B cell (primary cell): ENCODE measurements at regions not wholly inside any gene's neighbourhood (a gene's known extent, or its start where the extent isn't known, plus 50 kb on each side); places are given as distances from the start of the nearest gene placed in this dataset.
"Not testable (repeated sequence)": the region's sequence is repeated elsewhere in the genome, so short reads cannot be mapped to it uniquely, and the experiment has no call there.

Experiments
- ATAC-seq: fragments of 200-7000 bp; cut with Tn5 transposase; one replicate; pipeline ENCODE4 v1.10.0; 2021; ENCODE audit warnings: low read depth, mild to moderate bottlenecking, moderate number of reproducible peaks, moderate library complexity
- CTCF ChIA-PET: fragments of 350-600 bp; sonication (Branson Sonifier 250); formaldehyde crosslinking; loops from one replicate; lab custom pipeline; 2021; ENCODE audit warnings: antibody characterized with exemption, inconsistent platforms; lab: Charles Lee
- POLR2A ChIA-PET: fragments of 350-600 bp; sonication (Branson Sonifier 250); formaldehyde crosslinking; loops from one replicate; lab custom pipeline; 2021; ENCODE audit warnings: antibody characterized with exemption; lab: Charles Lee
- DNase-seq: peaks from one replicate; pipeline ENCODE4 v3.0.0; 2013
- H2AFZ ChIP-seq: 2 replicates; pipeline ENCODE4 v1.6.1; 2012; ENCODE audit warnings: mild to moderate bottlenecking, low read depth, low read length; ENCODE audit not compliant: insufficient read depth, poor library complexity, severe bottlenecking
- H3K27ac ChIP-seq, 2 donors: 1 replicate in 1 of 2; 2 replicates in 1 of 2; pipeline ENCODE4 v1.5.1; 2012 to 2013; ENCODE audit warnings: low read length in 2 of 2, mild to moderate bottlenecking in 2 of 2, moderate library complexity in 1 of 2
- H3K27me3 ChIP-seq, 4 experiments: fragments of 200-600 bp in 1 of 4; sonication (generic) in 1 of 4; replicated peaks in 1 of 4; 1 replicate in 2 of 4; 2 replicates in 2 of 4; pipeline versions ENCODE4 v1.6.1 to v1.7.0; 2013 to 2016; ENCODE audit warnings: low read length in 3 of 4, mild to moderate bottlenecking in 2 of 4, mixed read lengths in 1 of 4, moderate library complexity in 1 of 4; ENCODE audit not compliant: insufficient read depth in 4 of 4, control insufficient read depth in 3 of 4; ENCODE audit errors: control extremely low read depth in 1 of 4
- H3K36me3 ChIP-seq, 2 experiments: replicated peaks in 1 of 2; 1 replicate in 1 of 2; 2 replicates in 1 of 2; pipeline versions ENCODE4 v1.6.1 to v1.7.1; 2013; ENCODE audit warnings: low read length in 1 of 2; ENCODE audit not compliant: insufficient read depth in 2 of 2, control insufficient read depth in 1 of 2; ENCODE audit errors: control extremely low read depth in 1 of 2, extremely low read depth in 1 of 2
- H3K4me1 ChIP-seq, 2 donors: fragments of 200-600 bp in 1 of 2; sonication (generic) in 1 of 2; 1 replicate in 1 of 2; 2 replicates in 1 of 2; pipeline versions ENCODE4 v1.5.1 to v1.6.1; 2013 to 2017; ENCODE audit warnings: low read length in 2 of 2; ENCODE audit not compliant: control insufficient read depth in 2 of 2, insufficient read depth in 2 of 2
- H3K4me2 ChIP-seq: replicated peaks from 2 replicates; pipeline ENCODE3; 2012; ENCODE audit warnings: mild to moderate bottlenecking, low read depth, low read length; ENCODE audit not compliant: poor library complexity, severe bottlenecking
- H3K4me3 ChIP-seq, 5 experiments: fragments of 200-600 bp in 1 of 5; sonication (generic) in 1 of 5; 1 replicate in 3 of 5; 2 replicates in 2 of 5; pipeline versions ENCODE4 v1.5.1 to v1.7.0; 2011 to 2016; ENCODE audit warnings: low read length in 4 of 5, mild to moderate bottlenecking in 4 of 5, low read depth in 2 of 5, control low read depth in 1 of 5, moderate library complexity in 1 of 5; ENCODE audit not compliant: insufficient read depth in 1 of 5; ENCODE audit errors: control extremely low read depth in 1 of 5, extremely low read depth in 1 of 5
- H3K79me2 ChIP-seq: fragments of 200-600 bp; sonication (generic); one replicate; pipeline ENCODE4 v1.6.0; 2016; ENCODE audit warnings: low read length; ENCODE audit not compliant: control insufficient read depth, insufficient read depth
- H3K9ac ChIP-seq: fragments of 200-600 bp; sonication (generic); 2 replicates; pipeline ENCODE4 v1.6.1; 2017; ENCODE audit warnings: mild to moderate bottlenecking, low read length, moderate library complexity
- H3K9me3 ChIP-seq, 3 donors: one replicate each; pipeline versions ENCODE4 v1.6.1 to v1.7.1; 2013; ENCODE audit warnings: low read length in 2 of 3; ENCODE audit not compliant: control insufficient read depth in 2 of 3, insufficient read depth in 1 of 3; ENCODE audit errors: control extremely low read depth in 1 of 3
- H4K20me1 ChIP-seq: 2 replicates; pipeline ENCODE4 v1.6.0; 2012; ENCODE audit warnings: mild to moderate bottlenecking, low read length; ENCODE audit not compliant: insufficient read depth, control insufficient read depth, poor library complexity, severe bottlenecking
- H3K27ac Mint-ChIP-seq: one replicate; pipeline ENCODE4 v1.8.0; 2021; ENCODE audit warnings: mixed read lengths
- H3K27me3 Mint-ChIP-seq: one replicate; pipeline ENCODE4 v1.8.0; 2021; ENCODE audit warnings: mixed read lengths
- H3K4me1 Mint-ChIP-seq: one replicate; pipeline ENCODE4 v1.8.0; 2021; ENCODE audit warnings: mixed read lengths
- H3K4me3 Mint-ChIP-seq: one replicate; pipeline ENCODE4 v1.8.0; 2021; ENCODE audit warnings: mixed read lengths
- H3K9me3 Mint-ChIP-seq: one replicate; pipeline ENCODE4 v1.8.0; 2022; ENCODE audit warnings: mixed read lengths; ENCODE audit not compliant: insufficient read depth
- EZH2 ChIP-seq: IDR thresholded peaks from 2 replicates; pipeline ENCODE4 v1.6.1; 2012; ENCODE audit warnings: borderline replicate concordance, low read depth, mild to moderate bottlenecking, moderate library complexity, low read length; ENCODE audit not compliant: insufficient read depth, poor library complexity, severe bottlenecking
- WGBS: methylation state at CpG from one replicate; pipeline ENCODE4 v1.1.5; 2013; ENCODE audit warnings: missing lambda C conversion rate; ENCODE audit not compliant: insufficient coverage; 5-methylcytosine and 5-hydroxymethylcytosine counted together
- intact Hi-C: fragments of 100-400 bp; cut with micrococcal nuclease; formaldehyde crosslinking; loops from one replicate; pipeline ENCODE4 v1.10.0; 2022
- TF ChIP-seq, protein P1 (sequence below): fragments of 200-600 bp; IDR thresholded peaks from one replicate; pipeline ENCODE4 v1.8.0; 2022; ENCODE audit warnings: antibody characterized with exemption, mild to moderate bottlenecking

- intact Hi-C loops: no loop called here
- Histone ChIP-seq H3K9ac (no peak overlapping the region), H3K9me3 (peaks cover 0 to 10% (median 0%) of the 10 kb centered on the region in 3 donors), H3K36me3 (no peaks in the 10 kb centered on the region), H3K27me3 (no peaks in the 10 kb centered on the region), H3K4me1 (no peaks in the 10 kb centered on the region), H4K20me1 (no peaks in the 10 kb centered on the region), H3K27ac (no peak overlapping the region), H3K4me3 (no peak overlapping the region), H2AFZ (no peak overlapping the region), H3K4me2 (no peak overlapping the region), H3K79me2 (no peaks in the 10 kb centered on the region)
- ChIA-PET CTCF (no interaction called here), POLR2A (no interaction called here)
- no CpG with 5 or more reads among the region's 1 CpG for WGBS
- H3K27ac Mint-ChIP-seq: no peak overlapping the region
- ATAC-seq: no peak
- TF ChIP-seq EZH2: no peak
- TF ChIP-seq, protein P1, sequence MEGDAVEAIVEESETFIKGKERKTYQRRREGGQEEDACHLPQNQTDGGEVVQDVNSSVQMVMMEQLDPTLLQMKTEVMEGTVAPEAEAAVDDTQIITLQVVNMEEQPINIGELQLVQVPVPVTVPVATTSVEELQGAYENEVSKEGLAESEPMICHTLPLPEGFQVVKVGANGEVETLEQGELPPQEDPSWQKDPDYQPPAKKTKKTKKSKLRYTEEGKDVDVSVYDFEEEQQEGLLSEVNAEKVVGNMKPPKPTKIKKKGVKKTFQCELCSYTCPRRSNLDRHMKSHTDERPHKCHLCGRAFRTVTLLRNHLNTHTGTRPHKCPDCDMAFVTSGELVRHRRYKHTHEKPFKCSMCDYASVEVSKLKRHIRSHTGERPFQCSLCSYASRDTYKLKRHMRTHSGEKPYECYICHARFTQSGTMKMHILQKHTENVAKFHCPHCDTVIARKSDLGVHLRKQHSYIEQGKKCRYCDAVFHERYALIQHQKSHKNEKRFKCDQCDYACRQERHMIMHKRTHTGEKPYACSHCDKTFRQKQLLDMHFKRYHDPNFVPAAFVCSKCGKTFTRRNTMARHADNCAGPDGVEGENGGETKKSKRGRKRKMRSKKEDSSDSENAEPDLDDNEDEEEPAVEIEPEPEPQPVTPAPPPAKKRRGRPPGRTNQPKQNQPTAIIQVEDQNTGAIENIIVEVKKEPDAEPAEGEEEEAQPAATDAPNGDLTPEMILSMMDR: no peak
- H3K4me3 Mint-ChIP-seq: no peak overlapping the region
- no peaks in the 10 kb centered on the region for H3K4me1 Mint-ChIP-seq
- no peak for DNase-seq
- peaks cover 7% of the 10 kb centered on the region for H3K27me3 Mint-ChIP-seq
- peaks cover 5% of the 10 kb centered on the region for H3K9me3 Mint-ChIP-seq
Observed at GRCh38 chr2:15759385-15759784, 167.7 kb downstream of the DDX1 start.

- H3K9me3 Mint-ChIP-seq, H3K4me3 Mint-ChIP-seq, H3K9me3 ChIP-seq, H3K4me1 ChIP-seq, H3K79me2 ChIP-seq, H3K4me3 ChIP-seq, ATAC-seq, H4K20me1 ChIP-seq, H2AFZ ChIP-seq, H3K27ac Mint-ChIP-seq, POLR2A ChIA-PET, H3K4me1 Mint-ChIP-seq, H3K4me2 ChIP-seq, H3K27ac ChIP-seq, H3K9ac ChIP-seq, H3K27me3 Mint-ChIP-seq, intact Hi-C loops, H3K36me3 ChIP-seq, CTCF ChIA-PET, H3K27me3 ChIP-seq, DNase-seq: not testable (repeated sequence)
- WGBS: 0% methylated on average over 2 of the region's 4 CpGs
Observed at GRCh38 chr2:15759791-15760190, 168.1 kb downstream of the DDX1 start.
